Thyroid gland (tissue), 4 donors: ENCODE measurements at regions not wholly inside any gene's neighbourhood (a gene's known extent, or its start where the extent isn't known, plus 50 kb on each side); places are given as distances from the start of the nearest gene placed in this dataset.

Source experiments
- CTCF ChIP-seq, 6 experiments: fragments of 200-600 bp in 3 of 6; fragments of 450-650 bp in 3 of 6; sonication (generic) in 3 of 6; IDR thresholded peaks; one replicate each; pipeline ENCODE4 v1.5.1; 2016 to 2019; ENCODE audit warnings: antibody characterized with exemption in 6 of 6, mild to moderate bottlenecking in 2 of 6, inconsistent platforms in 1 of 6, moderate library complexity in 1 of 6
- POLR2A ChIP-seq, 2 donors: fragments of 450-650 bp; IDR thresholded peaks; one replicate each; pipeline ENCODE4 v1.6.1; 2017; ENCODE audit warnings: antibody characterized with exemption in 2 of 2, mild to moderate bottlenecking in 2 of 2, moderate library complexity in 1 of 2

- TF ChIP-seq CTCF (IDR thresholded peaks at IDR 0.05) (no peak), POLR2A (IDR thresholded peaks at IDR 0.05) (no peak)
Observed at GRCh38 chr21:19785941-19786340, 1212.3 kb upstream of the NCAM2 start.
